ENCODE measurements at regions not wholly inside any gene's neighbourhood (a gene's known extent, or its start where the extent isn't known, plus 50 kb on each side); places are given as distances from the start of the nearest gene placed in this dataset.

DNA sequence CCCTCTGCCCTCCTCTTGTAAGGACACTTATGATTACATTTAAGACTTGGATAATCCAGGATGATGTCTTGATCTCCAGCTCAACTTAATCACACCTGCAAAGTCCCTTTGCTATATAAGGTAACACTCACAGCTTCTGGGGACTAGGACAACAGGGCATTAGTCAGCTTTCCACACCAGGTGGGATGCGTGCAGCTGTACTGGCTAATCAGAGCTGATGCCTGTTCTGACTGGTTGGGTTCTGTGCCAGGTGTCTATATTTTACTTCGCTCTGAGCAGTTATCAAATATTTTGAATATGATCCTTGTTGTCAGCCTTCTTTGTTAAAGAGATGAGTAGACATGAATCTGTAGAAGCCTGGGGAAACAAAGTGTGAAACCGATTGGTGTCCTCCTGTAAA lies 115.5 kb upstream of the ATP8B1 start:
- TF ChIP-seq CREB1 (IDR thresholded peaks at IDR 0.05) (no peak), JUN (IDR thresholded peaks at IDR 0.05; ENCODE audit: low read depth, low read length) (no peak), CTBP2 (IDR thresholded peaks at IDR 0.05; ENCODE audit: borderline replicate concordance, insufficient read depth, insufficient read length, low read length) (no peak), CBX8 (IDR thresholded peaks at IDR 0.05; ENCODE audit: borderline replicate concordance, low read depth, low read length) (no peak), POLR2AphosphoS5 (IDR thresholded peaks at IDR 0.05; ENCODE audit: low read depth, low read length) (no peak), HDAC6 (IDR thresholded peaks at IDR 0.05; ENCODE audit: low read depth, low read length) (no peak), POLR2A (IDR thresholded peaks at IDR 0.05; ENCODE audit: control extremely low read depth in 1 of 2, low read depth in 2 of 2, low read length in 2 of 2) (no peak)
- TF ChIP-seq, protein P1, sequence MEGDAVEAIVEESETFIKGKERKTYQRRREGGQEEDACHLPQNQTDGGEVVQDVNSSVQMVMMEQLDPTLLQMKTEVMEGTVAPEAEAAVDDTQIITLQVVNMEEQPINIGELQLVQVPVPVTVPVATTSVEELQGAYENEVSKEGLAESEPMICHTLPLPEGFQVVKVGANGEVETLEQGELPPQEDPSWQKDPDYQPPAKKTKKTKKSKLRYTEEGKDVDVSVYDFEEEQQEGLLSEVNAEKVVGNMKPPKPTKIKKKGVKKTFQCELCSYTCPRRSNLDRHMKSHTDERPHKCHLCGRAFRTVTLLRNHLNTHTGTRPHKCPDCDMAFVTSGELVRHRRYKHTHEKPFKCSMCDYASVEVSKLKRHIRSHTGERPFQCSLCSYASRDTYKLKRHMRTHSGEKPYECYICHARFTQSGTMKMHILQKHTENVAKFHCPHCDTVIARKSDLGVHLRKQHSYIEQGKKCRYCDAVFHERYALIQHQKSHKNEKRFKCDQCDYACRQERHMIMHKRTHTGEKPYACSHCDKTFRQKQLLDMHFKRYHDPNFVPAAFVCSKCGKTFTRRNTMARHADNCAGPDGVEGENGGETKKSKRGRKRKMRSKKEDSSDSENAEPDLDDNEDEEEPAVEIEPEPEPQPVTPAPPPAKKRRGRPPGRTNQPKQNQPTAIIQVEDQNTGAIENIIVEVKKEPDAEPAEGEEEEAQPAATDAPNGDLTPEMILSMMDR (IDR thresholded peaks at IDR 0.05; ENCODE audit: control extremely low read depth in 1 of 3, insufficient read depth in 1 of 3, low read depth in 1 of 3, low read length in 3 of 3) = no peak
- TF ChIP-seq, protein P2, sequence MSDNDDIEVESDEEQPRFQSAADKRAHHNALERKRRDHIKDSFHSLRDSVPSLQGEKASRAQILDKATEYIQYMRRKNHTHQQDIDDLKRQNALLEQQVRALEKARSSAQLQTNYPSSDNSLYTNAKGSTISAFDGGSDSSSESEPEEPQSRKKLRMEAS (IDR thresholded peaks at IDR 0.05) = no peak
